HCT116 (cell line): ENCODE measurements at regions not wholly inside any gene's neighbourhood (a gene's known extent, or its start where the extent isn't known, plus 50 kb on each side); places are given as distances from the start of the nearest gene placed in this dataset.

Source experiments
- ATAC-seq: fragments of 200-7000 bp; cut with Tn5 transposase; 2 replicates; pipeline ENCODE4 v1.9.1; 2020; ENCODE audit warnings: mild to moderate bottlenecking, moderate library complexity
- BruUV-seq: library from RNA; stranded (reverse); fragments of 400-500 nt; replicated peaks from 2 replicates; lab custom pipeline; 2021; lab: Mats Ljungman, UMichigan
- CTCF ChIA-PET: fragments of 300-600 bp; sonication (Branson Sonifier 250); formaldehyde crosslinking; loops from one replicate; lab custom pipeline; 2021; ENCODE audit warnings: antibody characterized with exemption; lab: Charles Lee
- POLR2A ChIA-PET: fragments of 300-600, 350-600 bp; sonication (Branson Sonifier 250); formaldehyde crosslinking; loops from one replicate; lab custom pipeline; 2021; ENCODE audit warnings: antibody characterized with exemption; lab: Charles Lee
- RAD21 ChIA-PET, 2 experiments: fragments of 300-600 bp; sonication (Branson Sonifier 250); formaldehyde crosslinking; loops; one replicate each; lab custom pipeline; 2023; ENCODE audit warnings: low total read pairs in 2 of 2; ENCODE audit not compliant: uncharacterized antibody in 2 of 2, unreplicated experiment in 2 of 2, low non-redundant PET in 1 of 2; lab: Charles Lee
- DNase-seq: peaks from one replicate; pipeline ENCODE4 v3.0.0-alpha.2; 2010; ENCODE audit warnings: low read depth, low spot score
- H2AFZ ChIP-seq: fragments of 200-600 bp; shearing (Covaris generic), sonication (generic); 2 replicates; pipeline ENCODE4 v1.6.1; 2017; ENCODE audit warnings: low read depth, mixed run types, mixed read lengths, antibody characterized with exemption, low read length; ENCODE audit not compliant: poor library complexity, severe bottlenecking
- H3K27ac ChIP-seq: 2 replicates; pipeline ENCODE4 v1.5.1; 2012; ENCODE audit warnings: low read depth, low read length
- H3K27me3 ChIP-seq: fragments of 200-600 bp; sonication (generic); 2 replicates; pipeline ENCODE4 v1.6.1; 2016; ENCODE audit warnings: mixed run types, low read length, mixed read lengths; ENCODE audit not compliant: insufficient read depth
- H3K36me3 ChIP-seq, 2 experiments: fragments of 200-500 bp in 1 of 2; fragments of 200-600 bp in 1 of 2; sonication (Bioruptor generic) in 1 of 2; sonication (generic) in 1 of 2; 2 replicates each; pipeline versions ENCODE4 v1.5.1 to v1.6.1; 2014 to 2016; ENCODE audit warnings: low read length in 2 of 2, inconsistent platforms in 1 of 2, mixed read lengths in 1 of 2, mixed run types in 1 of 2; ENCODE audit not compliant: insufficient read depth in 2 of 2, control insufficient read depth in 1 of 2
- H3K4me1 ChIP-seq, 2 experiments: fragments of 200-600 bp in 1 of 2; sonication (generic) in 1 of 2; 2 replicates each; pipeline versions ENCODE4 v1.5.1 to v1.6.1; 2012 to 2017; ENCODE audit warnings: low read length in 2 of 2, inconsistent platforms in 1 of 2, mild to moderate bottlenecking in 1 of 2, mixed read lengths in 1 of 2, mixed run types in 1 of 2, moderate library complexity in 1 of 2; ENCODE audit not compliant: insufficient read depth in 2 of 2, control insufficient read depth in 1 of 2
- H3K4me2 ChIP-seq: fragments of 200-600 bp; sonication (generic); 2 replicates; pipeline ENCODE4 v1.6.1; 2017; ENCODE audit warnings: mixed run types, low read length, mixed read lengths
- H3K4me3 ChIP-seq, 2 experiments: fragments of 200-600 bp in 1 of 2; sonication (generic) in 1 of 2; replicated peaks in 1 of 2; 2 replicates each; pipeline ENCODE4 v1.5.1; 2011 to 2016; ENCODE audit warnings: low read length in 2 of 2, control low read depth in 1 of 2, low read depth in 1 of 2, mild to moderate bottlenecking in 1 of 2, mixed read lengths in 1 of 2, mixed run types in 1 of 2
- H3K79me2 ChIP-seq: fragments of 200-600 bp; sonication (generic); 2 replicates; pipeline ENCODE4 v1.6.1; 2017; ENCODE audit warnings: mild to moderate bottlenecking, mixed run types, low read length, moderate library complexity, mixed read lengths; ENCODE audit not compliant: insufficient read depth
- H3K9ac ChIP-seq: fragments of 200-600 bp; sonication (generic); 2 replicates; pipeline ENCODE4 v1.6.1; 2016; ENCODE audit warnings: low read length, mixed read lengths
- H3K9me2 ChIP-seq: fragments of 200-600 bp; sonication (generic), shearing (Covaris generic); 2 replicates; pipeline ENCODE4 v1.6.1; 2017; ENCODE audit warnings: mixed run types, mild to moderate bottlenecking, moderate library complexity; ENCODE audit not compliant: insufficient read depth
- H3K9me3 ChIP-seq, 2 experiments: fragments of 200-500 bp in 1 of 2; fragments of 200-600 bp in 1 of 2; sonication (Bioruptor generic) in 1 of 2; sonication (generic) in 1 of 2; 2 replicates each; pipeline ENCODE4 v1.6.1; 2014 to 2017; ENCODE audit warnings: low read length in 2 of 2, mixed read lengths in 2 of 2, inconsistent platforms in 1 of 2, low read depth in 1 of 2, mild to moderate bottlenecking in 1 of 2, mixed run types in 1 of 2, moderate library complexity in 1 of 2; ENCODE audit not compliant: control insufficient read depth in 1 of 2, insufficient read depth in 1 of 2
- H4K20me1 ChIP-seq: fragments of 200-600 bp; sonication (generic), shearing (Covaris generic); 2 replicates; pipeline ENCODE4 v1.6.1; 2017; ENCODE audit warnings: mixed run types, mild to moderate bottlenecking, moderate library complexity; ENCODE audit not compliant: insufficient read depth
- CTCF ChIP-seq, 3 experiments: fragments of 200-600 bp in 1 of 3; sonication (generic) in 1 of 3; IDR thresholded peaks in 2 of 3; conservative IDR thresholded peaks in 1 of 3; 2 replicates each; pipeline ENCODE4 v1.5.1; 2012 to 2017; ENCODE audit warnings: low read depth in 2 of 3, low read length in 2 of 3, antibody characterized with exemption in 1 of 3, borderline replicate concordance in 1 of 3, control low read depth in 1 of 3, mild to moderate bottlenecking in 1 of 3, mixed read lengths in 1 of 3, mixed run types in 1 of 3, moderate library complexity in 1 of 3; ENCODE audit not compliant: insufficient read depth in 1 of 3
- POLR2AphosphoS5 ChIP-seq: IDR thresholded peaks from 2 replicates; pipeline ENCODE4 v1.6.1; 2011; ENCODE audit warnings: mild to moderate bottlenecking, low read depth, low read length, moderate library complexity
- SIN3A ChIP-seq: IDR thresholded peaks from 2 replicates; pipeline ENCODE4 v1.6.1; 2012; ENCODE audit warnings: low read depth
- intact Hi-C: fragments of 100-400 bp; cut with micrococcal nuclease; formaldehyde crosslinking; loops from 2 replicates; pipeline ENCODE4 v1.10.0; 2022
- TF ChIP-seq, protein P1 (sequence below): IDR thresholded peaks from 2 replicates; pipeline ENCODE4 v1.6.1; 2012; ENCODE audit warnings: low read depth

- H3K4me3 ChIP-seq: no peak overlapping the region
- TF ChIP-seq CTCF (IDR thresholded peaks at IDR 0.05 in 2 of 3, conservative IDR thresholded peaks at IDR 0.05 in 1 of 3; ENCODE audit: borderline replicate concordance in 1 of 3, insufficient read depth in 1 of 3, low read depth in 2 of 3, low read length in 2 of 3): no peak
- TF ChIP-seq, protein P1, sequence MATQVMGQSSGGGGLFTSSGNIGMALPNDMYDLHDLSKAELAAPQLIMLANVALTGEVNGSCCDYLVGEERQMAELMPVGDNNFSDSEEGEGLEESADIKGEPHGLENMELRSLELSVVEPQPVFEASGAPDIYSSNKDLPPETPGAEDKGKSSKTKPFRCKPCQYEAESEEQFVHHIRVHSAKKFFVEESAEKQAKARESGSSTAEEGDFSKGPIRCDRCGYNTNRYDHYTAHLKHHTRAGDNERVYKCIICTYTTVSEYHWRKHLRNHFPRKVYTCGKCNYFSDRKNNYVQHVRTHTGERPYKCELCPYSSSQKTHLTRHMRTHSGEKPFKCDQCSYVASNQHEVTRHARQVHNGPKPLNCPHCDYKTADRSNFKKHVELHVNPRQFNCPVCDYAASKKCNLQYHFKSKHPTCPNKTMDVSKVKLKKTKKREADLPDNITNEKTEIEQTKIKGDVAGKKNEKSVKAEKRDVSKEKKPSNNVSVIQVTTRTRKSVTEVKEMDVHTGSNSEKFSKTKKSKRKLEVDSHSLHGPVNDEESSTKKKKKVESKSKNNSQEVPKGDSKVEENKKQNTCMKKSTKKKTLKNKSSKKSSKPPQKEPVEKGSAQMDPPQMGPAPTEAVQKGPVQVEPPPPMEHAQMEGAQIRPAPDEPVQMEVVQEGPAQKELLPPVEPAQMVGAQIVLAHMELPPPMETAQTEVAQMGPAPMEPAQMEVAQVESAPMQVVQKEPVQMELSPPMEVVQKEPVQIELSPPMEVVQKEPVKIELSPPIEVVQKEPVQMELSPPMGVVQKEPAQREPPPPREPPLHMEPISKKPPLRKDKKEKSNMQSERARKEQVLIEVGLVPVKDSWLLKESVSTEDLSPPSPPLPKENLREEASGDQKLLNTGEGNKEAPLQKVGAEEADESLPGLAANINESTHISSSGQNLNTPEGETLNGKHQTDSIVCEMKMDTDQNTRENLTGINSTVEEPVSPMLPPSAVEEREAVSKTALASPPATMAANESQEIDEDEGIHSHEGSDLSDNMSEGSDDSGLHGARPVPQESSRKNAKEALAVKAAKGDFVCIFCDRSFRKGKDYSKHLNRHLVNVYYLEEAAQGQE: no peak
- no peak for TF ChIP-seq POLR2AphosphoS5
- no peak for TF ChIP-seq SIN3A
- no peak overlapping the region for H3K27ac ChIP-seq
- no peaks in the 10 kb centered on the region for H3K4me1 ChIP-seq
- ChIA-PET CTCF (no interaction called here), POLR2A (no interaction called here), RAD21 (no interaction called here)
- no peaks in the 10 kb centered on the region for H3K9me2 ChIP-seq
- H4K20me1 ChIP-seq: no peaks in the 10 kb centered on the region
- no peak overlapping the region for H3K4me2 ChIP-seq
- intact Hi-C loops: loop anchor here (10.0 kb wide), 1 partner anchor 233 kb away; no protein-coding TSS in a partner anchor
- ATAC-seq (no peak), DNase-seq (no peak)
- H3K36me3 ChIP-seq: no peaks in the 10 kb centered on the region
- 0 out of 2 replicates have a peak, but pooled peaks cover 3% of the 10 kb centered on the region for H3K27me3 ChIP-seq
- no peak overlapping the region for H2AFZ ChIP-seq
- no peak overlapping the region for H3K9ac ChIP-seq
- BruUV-seq: no TSS peak
- H3K9me3 ChIP-seq: no peaks in the 10 kb centered on the region
- no peaks in the 10 kb centered on the region for H3K79me2 ChIP-seq
These were observed 275.8 kb upstream of the CDH20 start for GRCh38 chr18:61057443-61057842.
